Kidney (tissue), 13 donors: ENCODE measurements at regions not wholly inside any gene's neighbourhood (a gene's known extent, or its start where the extent isn't known, plus 50 kb on each side); places are given as distances from the start of the nearest gene placed in this dataset.

Source experiments
- DNase-seq, 5 donors: peaks; one replicate each; pipeline ENCODE4 v3.0.0-alpha.2; 2013 to 2020
- FAIRE-seq: peaks from 2 replicates; lab custom pipeline; 2012; peaks lifted over from hg19 to GRCh38; lab: Jason Lieb, UNC
- H3K27ac ChIP-seq, 2 donors: one replicate each; pipeline ENCODE4 v1.7.0; 2013; ENCODE audit warnings: low read depth in 2 of 2, low read length in 2 of 2, inconsistent platforms in 1 of 2
- H3K27me3 ChIP-seq: one replicate; pipeline ENCODE4 v1.7.1; 2013; ENCODE audit warnings: low read length, inconsistent platforms; ENCODE audit not compliant: control insufficient read depth, insufficient read depth
- H3K36me3 ChIP-seq, 3 donors: one replicate each; pipeline versions ENCODE4 v1.7.0 to v1.7.1; 2013; ENCODE audit warnings: low read length in 3 of 3, control low read depth in 1 of 3, inconsistent platforms in 1 of 3; ENCODE audit not compliant: insufficient read depth in 3 of 3, control insufficient read depth in 2 of 3
- H3K4me1 ChIP-seq, 3 donors: one replicate each; pipeline versions ENCODE4 v1.7.0 to v1.7.1; 2013; ENCODE audit warnings: low read length in 3 of 3, inconsistent platforms in 1 of 3, low read depth in 1 of 3; ENCODE audit not compliant: control insufficient read depth in 2 of 3, insufficient read depth in 2 of 3
- H3K4me3 ChIP-seq, 3 donors: one replicate each; pipeline versions ENCODE4 v1.7.0 to v1.8.1; 2013; ENCODE audit warnings: low read length in 3 of 3, control low read depth in 1 of 3, inconsistent platforms in 1 of 3
- H3K9ac ChIP-seq, 3 donors: one replicate each; pipeline versions ENCODE4 v1.7.0 to v1.7.1; 2013; ENCODE audit warnings: low read length in 3 of 3, control low read depth in 1 of 3, inconsistent platforms in 1 of 3
- H3K9me3 ChIP-seq, 3 donors: one replicate each; pipeline versions ENCODE4 v1.7.0 to v1.7.1; 2013; ENCODE audit warnings: low read length in 3 of 3, control low read depth in 1 of 3, inconsistent platforms in 1 of 3; ENCODE audit not compliant: control insufficient read depth in 2 of 3, insufficient read depth in 1 of 3
- CTCF ChIP-seq: IDR thresholded peaks from 3 replicates; pipeline ENCODE4 v1.5.1; 2012; ENCODE audit warnings: mild to moderate bottlenecking, moderate library complexity, borderline replicate concordance; ENCODE audit not compliant: insufficient read depth; ENCODE audit errors: extremely low read depth
- intact Hi-C: fragments of 100-400 bp; cut with DNase I; formaldehyde crosslinking; loops from one replicate; pipeline ENCODE4 v1.11.1; 2022
- donor health status: control.
- donor health status: control.
- donor health status: control.
- donor health status: control.
- donor health status: control.
- donor health status: DM: yes; HTN: yes; CAD: no.
- donor health status: Normal renal cell carcinoma (clear cell type).

GRCh38 chr17:72399023-72399607, 278.3 kb downstream of the SOX9 start:
- H3K36me3 ChIP-seq: no peaks in the 10 kb centered on the region
- no peaks in the 10 kb centered on the region for H3K4me1 ChIP-seq
- no peaks in the 10 kb centered on the region for H3K9me3 ChIP-seq
- intact Hi-C loops: no loop called here
- no peak for FAIRE-seq
- H3K4me3 ChIP-seq: no peak overlapping the region
- H3K27me3 ChIP-seq: no peaks in the 10 kb centered on the region
- peak in 1 of 5 donors; percentile 41 for DNase-seq
- H3K9ac ChIP-seq: no peak overlapping the region
- TF ChIP-seq CTCF: no peak
- H3K27ac ChIP-seq: no peak overlapping the region

- Histone ChIP-seq H3K9ac (no peak overlapping the region), H3K27me3 (no peaks in the 10 kb centered on the region), H3K4me3 (no peak overlapping the region), H3K36me3 (no peaks in the 10 kb centered on the region), H3K27ac (no peak overlapping the region), H3K9me3 (no peaks in the 10 kb centered on the region), H3K4me1 (no peaks in the 10 kb centered on the region)
- peak in 1 of 5 donors; percentile 25 for DNase-seq
- TF ChIP-seq CTCF: no peak
- intact Hi-C loops: no loop called here
- FAIRE-seq: no peak
Measured at GRCh38 chr17:72399608-72400487, 279.0 kb downstream of the SOX9 start.

- no peak for FAIRE-seq
- no peaks in the 10 kb centered on the region for H3K27me3 ChIP-seq
- no peak for DNase-seq
- no peak overlapping the region for H3K27ac ChIP-seq
- H3K4me3 ChIP-seq: no peak overlapping the region
- TF ChIP-seq CTCF: no peak
- no peaks in the 10 kb centered on the region for H3K36me3 ChIP-seq
- intact Hi-C loops: no loop called here
- no peaks in the 10 kb centered on the region for H3K4me1 ChIP-seq
- H3K9ac ChIP-seq: no peak overlapping the region
- no peaks in the 10 kb centered on the region for H3K9me3 ChIP-seq
Measured at GRCh38 chr17:72400488-72400827, 279.6 kb downstream of the SOX9 start.
